Pancreas (tissue), 10 donors: ENCODE measurements at regions not wholly inside any gene's neighbourhood (a gene's known extent, or its start where the extent isn't known, plus 50 kb on each side); places are given as distances from the start of the nearest gene placed in this dataset.

ENCODE experiments used
- ATAC-seq, 4 donors: fragments of 200-7000 bp; cut with Tn5 transposase; one replicate each; pipeline versions ENCODE4 v1.8.0 to v1.9.1; 2020; ENCODE audit warnings: mild to moderate bottlenecking in 4 of 4, moderate library complexity in 4 of 4
- DNase-seq, 6 donors: peaks; one replicate each; pipeline ENCODE4 v3.0.0-alpha.2; 2020
- FAIRE-seq: peaks from 2 replicates; lab custom pipeline; 2012; peaks lifted over from hg19 to GRCh38; lab: Jason Lieb, UNC
- H3K27ac ChIP-seq, 4 donors: fragments of 200-600 bp; sonication (generic); 1 replicate in 3 of 4; 2 replicates in 1 of 4; pipeline versions ENCODE4 v1.5.0 to v1.8.0; 2020
- H3K27me3 ChIP-seq, 4 donors: fragments of 200-600 bp; one replicate each; pipeline ENCODE4 v1.8.0; 2021
- H3K36me3 ChIP-seq, 3 donors: fragments of 200-600 bp; sonication (generic) in 1 of 3; one replicate each; pipeline versions ENCODE4 v1.5.0 to v1.8.0; 2020 to 2021
- H3K4me1 ChIP-seq, 3 donors: fragments of 200-600 bp; one replicate each; pipeline ENCODE4 v1.8.0; 2021
- H3K4me3 ChIP-seq, 4 donors: fragments of 200-600 bp; sonication (generic) in 2 of 4; one replicate each; pipeline versions ENCODE4 v1.5.0 to v1.8.0; 2020 to 2021
- H3K9me3 ChIP-seq, 4 donors: fragments of 200-600 bp; one replicate each; pipeline ENCODE4 v1.8.0; 2021
- WGBS, 2 donors: extraction: QIAGEN DNeasy Blood & Tissue Kit; methylation state at CpG; one replicate each; pipeline ENCODE4 v1.1.7; 2013; 5-methylcytosine and 5-hydroxymethylcytosine counted together
- intact Hi-C, 3 donors: fragments of 100-400 bp; cut with DNase I; formaldehyde crosslinking; loops; one replicate each; pipeline versions ENCODE4 v1.11.1 to v1.14.2; 2022
- TF ChIP-seq, protein P1 (sequence below), 4 donors: fragments of 200-600 bp; sonication (generic) in 3 of 4; IDR thresholded peaks; one replicate each; pipeline versions ENCODE4 v1.5.0 to v1.8.0; 2021; ENCODE audit warnings: antibody characterized with exemption in 4 of 4
- donor health status: healthy with polysubstance abuse.
- donor health status: DM: no; HTN: no; CAD: no; lungs with moderate emphysema.
- donor health status: DM: no; HTN: no; CAD: no.
- donor health status: control.
- donor health status: control.
- donor health status: Bipolar disorder and iron deficiency.
- donor health status: DM: yes; HTN: yes; CAD: no.
- donor health status: DM: no; HTN: no; CAD: no.
- donor health status: DM: no; HTN: no; CAD: no.
- donor health status: DM: yes; HTN: yes; CAD: no.

GRCh38 chr9:21611891-21612290 lies 129.8 kb upstream of the IFNE start:
- intact Hi-C loops: no loop called here
- Histone ChIP-seq H3K4me1 (no peaks in the 10 kb centered on the region), H3K36me3 (no peaks in the 10 kb centered on the region), H3K4me3 (no peak overlapping the region), H3K27me3 (peaks cover 0 to 7% (median 0%) of the 10 kb centered on the region in 4 donors), H3K27ac (no peak overlapping the region), H3K9me3 (no peaks in the 10 kb centered on the region)
- DNase-seq (no peak), FAIRE-seq (no peak), ATAC-seq (no peak)
- WGBS, 2 donors: 34 to 51% methylated on average over 1 of the region's 1 CpG
- TF ChIP-seq, protein P1, sequence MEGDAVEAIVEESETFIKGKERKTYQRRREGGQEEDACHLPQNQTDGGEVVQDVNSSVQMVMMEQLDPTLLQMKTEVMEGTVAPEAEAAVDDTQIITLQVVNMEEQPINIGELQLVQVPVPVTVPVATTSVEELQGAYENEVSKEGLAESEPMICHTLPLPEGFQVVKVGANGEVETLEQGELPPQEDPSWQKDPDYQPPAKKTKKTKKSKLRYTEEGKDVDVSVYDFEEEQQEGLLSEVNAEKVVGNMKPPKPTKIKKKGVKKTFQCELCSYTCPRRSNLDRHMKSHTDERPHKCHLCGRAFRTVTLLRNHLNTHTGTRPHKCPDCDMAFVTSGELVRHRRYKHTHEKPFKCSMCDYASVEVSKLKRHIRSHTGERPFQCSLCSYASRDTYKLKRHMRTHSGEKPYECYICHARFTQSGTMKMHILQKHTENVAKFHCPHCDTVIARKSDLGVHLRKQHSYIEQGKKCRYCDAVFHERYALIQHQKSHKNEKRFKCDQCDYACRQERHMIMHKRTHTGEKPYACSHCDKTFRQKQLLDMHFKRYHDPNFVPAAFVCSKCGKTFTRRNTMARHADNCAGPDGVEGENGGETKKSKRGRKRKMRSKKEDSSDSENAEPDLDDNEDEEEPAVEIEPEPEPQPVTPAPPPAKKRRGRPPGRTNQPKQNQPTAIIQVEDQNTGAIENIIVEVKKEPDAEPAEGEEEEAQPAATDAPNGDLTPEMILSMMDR (IDR thresholded peaks at IDR 0.05): no peak

GRCh38 chr9:21615018-21615417 lies 132.9 kb upstream of the IFNE start:
- Histone ChIP-seq H3K9me3 (no peaks in the 10 kb centered on the region), H3K36me3 (no peaks in the 10 kb centered on the region), H3K4me1 (no peaks in the 10 kb centered on the region), H3K4me3 (no peak overlapping the region), H3K27me3 (peaks cover 0 to 7% (median 0%) of the 10 kb centered on the region in 4 donors), H3K27ac (no peak overlapping the region)
- TF ChIP-seq, protein P1 (IDR thresholded peaks at IDR 0.05): no peak
- intact Hi-C loops: no loop called here
- FAIRE-seq (no peak), ATAC-seq (no peak), DNase-seq (no peak)
- 14 to 28% methylated on average over 1 of the region's 1 CpG for WGBS, 2 donors

DNA sequence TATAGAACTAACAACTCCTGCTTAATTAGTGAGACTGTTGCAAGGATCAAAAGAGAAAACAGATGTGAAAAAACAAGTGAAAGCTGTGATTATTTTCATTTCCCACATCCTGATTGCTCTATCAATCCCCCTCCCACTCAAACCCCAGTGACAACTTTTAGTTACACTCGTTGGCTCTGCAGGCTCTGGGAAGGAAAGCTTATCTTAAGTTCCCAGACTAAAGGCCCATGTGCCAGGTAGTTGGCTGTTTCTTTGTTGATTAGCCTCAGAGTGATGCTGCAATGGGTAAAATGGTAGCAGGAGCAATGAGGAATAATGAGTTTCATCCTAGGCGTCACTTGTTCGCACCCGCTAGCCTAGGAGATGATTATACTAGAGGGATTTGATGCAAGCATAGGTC lies 133.3 kb upstream of the IFNE start:
- DNase-seq: no peak
- WGBS, 2 donors: 64 to 72% methylated on average over 4 of the region's 4 CpGs
- TF ChIP-seq, protein P1 (IDR thresholded peaks at IDR 0.05): no peak
- Histone ChIP-seq H3K27me3 (peaks cover 0 to 7% (median 0%) of the 10 kb centered on the region in 4 donors), H3K27ac (no peak overlapping the region), H3K4me1 (no peaks in the 10 kb centered on the region), H3K4me3 (no peak overlapping the region), H3K36me3 (no peaks in the 10 kb centered on the region), H3K9me3 (no peaks in the 10 kb centered on the region)
- no peak for ATAC-seq
- no peak for FAIRE-seq
- intact Hi-C loops: no loop called here

GRCh38 chr9:21616082-21616778 lies 134.1 kb upstream of the IFNE start:
- DNase-seq (no peak), ATAC-seq (no peak), FAIRE-seq (no peak)
- no peak overlapping the region for H3K4me3 ChIP-seq
- no peaks in the 10 kb centered on the region for H3K4me1 ChIP-seq
- peaks cover 0 to 7% (median 0%) of the 10 kb centered on the region in 4 donors for H3K27me3 ChIP-seq
- no peak overlapping the region for H3K27ac ChIP-seq
- WGBS, 2 donors: 57 to 61% methylated on average over 6 of the region's 6 CpGs
- intact Hi-C loops: no loop called here
- TF ChIP-seq, protein P1 (IDR thresholded peaks at IDR 0.05): no peak
- no peaks in the 10 kb centered on the region for H3K36me3 ChIP-seq
- H3K9me3 ChIP-seq: no peaks in the 10 kb centered on the region
